ENCODE measurements at regions not wholly inside any gene's neighbourhood (a gene's known extent, or its start where the extent isn't known, plus 50 kb on each side); places are given as distances from the start of the nearest gene placed in this dataset.

DNA sequence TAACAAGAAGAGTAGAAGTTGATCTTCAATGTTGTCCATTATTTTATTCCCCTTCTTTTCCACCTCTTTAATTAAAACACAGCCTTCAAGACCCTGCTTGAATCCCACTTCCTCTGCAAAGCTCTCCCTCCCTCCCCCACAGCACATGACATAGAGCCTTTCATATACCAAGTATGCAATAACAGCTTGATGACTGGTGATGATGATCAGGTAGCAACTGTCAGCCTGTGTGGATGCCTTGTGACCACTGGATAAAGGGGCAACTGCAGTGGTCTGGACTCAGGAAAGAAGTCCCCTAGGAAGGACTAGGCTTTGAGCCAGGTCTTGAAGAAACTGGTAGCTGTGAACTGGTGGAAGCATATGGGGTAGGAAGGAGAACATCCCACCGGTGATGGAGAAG lies 53.8 kb upstream of the PRDX6 start:
- POLR2A ChIA-PET = no interaction called here
- DNase-seq (ENCODE audit: extremely low spot score) = no peak
- TF ChIP-seq, protein P1, sequence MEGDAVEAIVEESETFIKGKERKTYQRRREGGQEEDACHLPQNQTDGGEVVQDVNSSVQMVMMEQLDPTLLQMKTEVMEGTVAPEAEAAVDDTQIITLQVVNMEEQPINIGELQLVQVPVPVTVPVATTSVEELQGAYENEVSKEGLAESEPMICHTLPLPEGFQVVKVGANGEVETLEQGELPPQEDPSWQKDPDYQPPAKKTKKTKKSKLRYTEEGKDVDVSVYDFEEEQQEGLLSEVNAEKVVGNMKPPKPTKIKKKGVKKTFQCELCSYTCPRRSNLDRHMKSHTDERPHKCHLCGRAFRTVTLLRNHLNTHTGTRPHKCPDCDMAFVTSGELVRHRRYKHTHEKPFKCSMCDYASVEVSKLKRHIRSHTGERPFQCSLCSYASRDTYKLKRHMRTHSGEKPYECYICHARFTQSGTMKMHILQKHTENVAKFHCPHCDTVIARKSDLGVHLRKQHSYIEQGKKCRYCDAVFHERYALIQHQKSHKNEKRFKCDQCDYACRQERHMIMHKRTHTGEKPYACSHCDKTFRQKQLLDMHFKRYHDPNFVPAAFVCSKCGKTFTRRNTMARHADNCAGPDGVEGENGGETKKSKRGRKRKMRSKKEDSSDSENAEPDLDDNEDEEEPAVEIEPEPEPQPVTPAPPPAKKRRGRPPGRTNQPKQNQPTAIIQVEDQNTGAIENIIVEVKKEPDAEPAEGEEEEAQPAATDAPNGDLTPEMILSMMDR (IDR thresholded peaks at IDR 0.05; ENCODE audit: control extremely low read depth, extremely low read depth, low read depth, missing control alignments) = no peak
- CTCF ChIA-PET = interaction anchor here (0.9 to 10.2 kb wide), 2 partner anchors 7 to 12 kb away, joined by 3 to 103 read pairs; no protein-coding TSS in a partner anchor

DNA sequence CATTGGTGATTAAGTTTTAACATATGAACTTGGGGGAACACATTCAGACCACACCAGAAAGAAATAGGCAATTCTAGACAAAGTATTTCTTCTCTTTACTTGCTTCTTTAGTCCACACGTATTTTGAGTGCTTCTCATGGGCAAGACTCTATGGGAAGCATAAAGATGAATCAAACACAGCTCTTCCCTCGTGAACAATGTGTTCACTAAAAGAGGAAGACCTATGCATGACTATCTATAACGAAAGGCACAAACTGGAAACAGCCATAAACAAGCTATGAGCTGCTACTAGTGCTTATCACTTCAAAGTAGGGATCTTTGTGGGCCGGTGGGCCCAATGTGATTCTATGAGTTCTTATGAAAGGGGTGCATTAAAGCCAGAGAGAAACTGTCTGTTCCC lies 53.0 kb upstream of the PRDX6 start:
- CTCF ChIA-PET = interaction anchor here (0.9 to 1.5 kb wide), 2 partner anchors 12 to 14 kb away, joined by 3 to 4 read pairs; no protein-coding TSS in a partner anchor
- DNase-seq (ENCODE audit: extremely low spot score) = no peak
- POLR2A ChIA-PET = interaction anchor here (0.6 kb wide), 1 partner anchor 1318 kb away, joined by 6 read pairs; no protein-coding TSS in a partner anchor
- TF ChIP-seq, protein P1 (IDR thresholded peaks at IDR 0.05; ENCODE audit: control extremely low read depth, extremely low read depth, low read depth, missing control alignments) = no peak

DNA sequence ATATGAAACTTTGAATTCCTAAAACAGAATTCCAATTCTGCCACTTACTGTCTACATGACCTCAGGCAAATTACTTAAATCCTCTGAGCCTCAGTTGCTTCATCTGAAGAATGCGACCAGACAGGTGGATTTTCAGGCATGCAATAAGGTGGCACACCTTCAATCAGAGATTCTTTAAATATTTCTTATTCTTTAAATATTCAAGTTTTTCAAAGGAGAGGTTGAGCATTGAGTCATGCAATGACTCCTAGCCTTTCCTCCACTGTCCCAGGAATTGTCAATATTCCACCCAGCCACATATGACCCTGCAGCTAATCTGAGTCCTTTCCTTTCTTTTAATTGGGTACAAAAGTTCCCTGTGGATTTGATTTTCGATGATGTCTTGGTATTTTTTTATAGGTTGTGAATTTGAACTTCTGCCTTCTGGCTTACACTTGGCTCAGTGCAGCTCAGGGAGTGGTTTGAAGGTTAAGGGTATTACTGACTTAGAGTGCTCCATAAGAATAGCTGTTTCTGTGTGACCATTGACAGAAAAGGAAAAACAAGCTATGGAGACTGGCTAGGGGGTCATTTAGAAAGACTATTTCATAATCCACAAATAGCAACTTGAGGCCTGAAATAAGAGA lies 52.2 kb upstream of the PRDX6 start:
- DNase-seq (ENCODE audit: extremely low spot score) = no peak
- CTCF ChIA-PET = interaction anchor here (0.8 to 1.5 kb wide), 3 partner anchors 13 to 400 kb away, joined by 3 to 4 read pairs (median 3); partner anchors contain the start of gene CENPL
- TF ChIP-seq, protein P1 (IDR thresholded peaks at IDR 0.05; ENCODE audit: control extremely low read depth, extremely low read depth, low read depth, missing control alignments) = no peak
- POLR2A ChIA-PET = no interaction called here

DNA sequence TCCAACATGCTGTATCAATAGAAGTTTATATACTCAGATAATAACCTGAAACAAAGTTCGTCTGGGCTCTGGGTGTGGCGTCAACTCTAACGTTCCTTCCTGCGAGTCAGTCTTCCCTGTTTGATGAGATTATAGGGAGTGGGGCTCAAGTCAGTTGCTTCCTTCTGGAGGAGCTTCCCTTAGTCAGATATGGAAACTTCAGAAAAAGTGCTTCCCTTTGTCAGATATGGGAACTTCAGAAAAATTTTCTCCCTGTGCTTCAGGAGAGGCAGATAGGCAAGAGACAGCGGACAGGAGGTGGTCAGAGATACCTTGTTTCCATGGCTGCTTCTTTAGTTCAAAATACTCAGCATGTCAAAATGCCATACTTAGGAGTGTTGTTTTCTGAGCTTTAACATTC lies 51.1 kb upstream of the PRDX6 start:
- DNase-seq (ENCODE audit: extremely low spot score) = no peak
- POLR2A ChIA-PET = no interaction called here
- TF ChIP-seq, protein P1 (IDR thresholded peaks at IDR 0.05; ENCODE audit: control extremely low read depth, extremely low read depth, low read depth, missing control alignments) = no peak
- CTCF ChIA-PET = interaction anchor here (0.8 to 1.2 kb wide), 2 partner anchors 398 to 399 kb away, joined by 3 read pairs; partner anchors contain the start of genes CENPL and DARS2

DNA sequence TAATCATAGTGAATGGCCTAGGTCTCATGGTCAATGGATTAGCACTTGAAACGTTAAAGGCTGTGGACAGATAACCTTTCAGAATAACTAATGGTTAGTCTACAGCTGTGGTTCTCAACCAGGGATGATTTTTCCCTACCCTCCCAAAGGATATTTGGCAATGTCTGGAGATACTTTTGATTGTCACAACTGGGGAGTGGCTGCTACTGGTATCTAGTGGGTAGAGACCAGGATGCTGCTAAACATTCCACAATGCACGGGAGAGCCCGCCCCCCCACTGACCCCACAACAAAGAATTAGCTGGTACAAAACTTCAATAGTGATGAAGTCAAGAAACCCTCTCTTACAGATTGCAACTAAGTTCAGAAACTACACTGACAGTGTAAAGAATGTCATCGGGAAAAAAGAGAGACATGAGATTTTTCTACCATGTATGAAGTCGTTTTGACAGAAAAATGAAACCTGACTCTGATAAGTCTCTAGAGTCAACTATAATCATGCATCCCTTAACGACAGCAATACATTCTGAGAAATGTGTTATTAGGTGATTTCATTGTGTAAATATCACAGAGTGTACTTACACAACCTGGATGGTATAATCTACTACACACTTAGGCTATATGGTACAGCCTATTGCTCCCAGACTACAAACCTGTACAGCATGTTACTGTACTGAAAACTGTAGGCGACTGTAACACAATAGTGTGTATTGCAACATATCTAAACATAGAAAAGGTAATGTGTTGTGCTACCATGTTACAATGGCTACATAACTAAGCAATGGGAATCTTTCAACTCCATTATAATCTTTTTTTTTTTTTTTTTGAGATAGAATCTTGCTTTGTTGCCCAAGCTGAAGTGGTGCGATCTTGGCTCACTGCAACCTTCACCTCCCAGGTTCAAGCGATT lies 49.7 kb upstream of the PRDX6 start:
- ChIA-PET CTCF (interaction anchor here (5.3 kb wide), 1 partner anchor 9 kb away, joined by 103 read pairs; no protein-coding TSS in a partner anchor), POLR2A (interaction anchor here (0.5 to 0.7 kb wide), 2 partner anchors 17 to 84 kb away, joined by 3 to 6 read pairs; no protein-coding TSS in a partner anchor)
- TF ChIP-seq, protein P1 (IDR thresholded peaks at IDR 0.05; ENCODE audit: control extremely low read depth, extremely low read depth, low read depth, missing control alignments) = no peak
- DNase-seq (ENCODE audit: extremely low spot score) = no peak

All from GM10248 (cell line).